ENCODE measurements at regions not wholly inside any gene's neighbourhood (a gene's known extent, or its start where the extent isn't known, plus 50 kb on each side); places are given as distances from the start of the nearest gene placed in this dataset.

GRCh38 chr6:144335311-144335861 lies 50.3 kb downstream of the UTRN start:
- Histone ChIP-seq H3K4me1 (peaks cover 71% of the 10 kb centered on the region), H3K4me3 (no peak overlapping the region), H3K36me3 (no peaks in the 10 kb centered on the region), H3K9me3 (no peaks in the 10 kb centered on the region), H3K27ac (peak overlapping the region; percentile 14), H3K27me3 (ENCODE audit: low read depth) (no peaks in the 10 kb centered on the region)
- no peak for TF ChIP-seq CTCF (IDR thresholded peaks at IDR 0.05)
- intact Hi-C loops (cut with DNase I) = no loop called here
- no peak for DNase-seq
- ATAC-seq = no peak

- DNase-seq (no peak), ATAC-seq (peak; percentile 6 to 40)
- no peaks in the 10 kb centered on the region for H3K36me3 ChIP-seq
- no peak overlapping the region for H3K27ac ChIP-seq
- intact Hi-C loops (cut with DNase I) = no loop called here
- no peak overlapping the region for H3K4me3 ChIP-seq
- no peak for TF ChIP-seq CTCF (IDR thresholded peaks at IDR 0.05)
- H3K9me3 ChIP-seq = no peaks in the 10 kb centered on the region
- peaks cover 76% of the 10 kb centered on the region for H3K4me1 ChIP-seq
- H3K27me3 ChIP-seq (ENCODE audit: low read depth) = no peaks in the 10 kb centered on the region
Observed at GRCh38 chr6:144335914-144336313, 50.8 kb downstream of the UTRN start.

- intact Hi-C loops (cut with DNase I) = no loop called here
- ATAC-seq = no peak
- no peaks in the 10 kb centered on the region for H3K9me3 ChIP-seq
- no peak for TF ChIP-seq CTCF (IDR thresholded peaks at IDR 0.05)
- no peaks in the 10 kb centered on the region for H3K27me3 ChIP-seq (ENCODE audit: low read depth)
- no peak overlapping the region for H3K27ac ChIP-seq
- DNase-seq = no peak
- H3K4me1 ChIP-seq = peaks cover 78% of the 10 kb centered on the region
- no peaks in the 10 kb centered on the region for H3K36me3 ChIP-seq
- H3K4me3 ChIP-seq = no peak overlapping the region
Observed at GRCh38 chr6:144336900-144337299, 51.8 kb downstream of the UTRN start.

- Histone ChIP-seq H3K4me3 (no peak overlapping the region), H3K9me3 (no peaks in the 10 kb centered on the region), H3K27me3 (ENCODE audit: low read depth) (no peaks in the 10 kb centered on the region), H3K27ac (no peak overlapping the region), H3K36me3 (no peaks in the 10 kb centered on the region), H3K4me1 (peaks cover 87% of the 10 kb centered on the region)
- no peak for TF ChIP-seq CTCF (IDR thresholded peaks at IDR 0.05)
- ATAC-seq = no peak
- intact Hi-C loops (cut with DNase I) = no loop called here
- DNase-seq = no peak
Observed at GRCh38 chr6:144338474-144338873, 53.3 kb downstream of the UTRN start.

GRCh38 chr6:144338951-144339700 lies 54.0 kb downstream of the UTRN start:
- no peaks in the 10 kb centered on the region for H3K36me3 ChIP-seq
- DNase-seq (no peak), ATAC-seq (no peak)
- no peaks in the 10 kb centered on the region for H3K9me3 ChIP-seq
- no peak for TF ChIP-seq CTCF (IDR thresholded peaks at IDR 0.05)
- peaks cover 88% of the 10 kb centered on the region for H3K4me1 ChIP-seq
- H3K27ac ChIP-seq = peak overlapping the region; percentile 59
- H3K4me3 ChIP-seq = no peak overlapping the region
- intact Hi-C loops (cut with DNase I) = no loop called here
- no peaks in the 10 kb centered on the region for H3K27me3 ChIP-seq (ENCODE audit: low read depth)
